ENCODE measurements at regions not wholly inside any gene's neighbourhood (a gene's known extent, or its start where the extent isn't known, plus 50 kb on each side); places are given as distances from the start of the nearest gene placed in this dataset.

- Histone ChIP-seq H3K27me3 (ENCODE audit: insufficient read depth, low read length) (no peaks in the 10 kb centered on the region), H3K36me3 (ENCODE audit: insufficient read depth, low read depth, low read length) (no peaks in the 10 kb centered on the region), H3K9me3 (ENCODE audit: insufficient read depth, low read depth, low read length) (no peaks in the 10 kb centered on the region), H3K27ac (ENCODE audit: low read length) (no peak overlapping the region), H3K4me3 (ENCODE audit: low read length) (no peak overlapping the region), H3K9ac (ENCODE audit: low read depth, low read length) (no peak overlapping the region), H3K4me1 (ENCODE audit: insufficient read depth, low read length) (no peaks in the 10 kb centered on the region)
These were observed 70.9 kb downstream of the TNFSF18 start for GRCh38 chr1:172979828-172980227.

GRCh38 chr1:172980456-172980855 lies 70.3 kb downstream of the TNFSF18 start:
- no peaks in the 10 kb centered on the region for H3K9me3 ChIP-seq (ENCODE audit: insufficient read depth, low read depth, low read length)
- H3K4me1 ChIP-seq (ENCODE audit: insufficient read depth, low read length), result no peaks in the 10 kb centered on the region
- H3K27me3 ChIP-seq (ENCODE audit: insufficient read depth, low read length), result no peaks in the 10 kb centered on the region
- no peak overlapping the region for H3K9ac ChIP-seq (ENCODE audit: low read depth, low read length)
- H3K4me3 ChIP-seq (ENCODE audit: low read length), result no peak overlapping the region
- H3K27ac ChIP-seq (ENCODE audit: low read length), result no peak overlapping the region
- H3K36me3 ChIP-seq (ENCODE audit: insufficient read depth, low read depth, low read length), result no peaks in the 10 kb centered on the region

- no peak overlapping the region for H3K27ac ChIP-seq (ENCODE audit: low read length)
These were observed 69.8 kb downstream of the TNFSF18 start for GRCh38 chr1:172980971-172981370.

More at GRCh38 chr1:172980971-172981370, 69.8 kb downstream of the TNFSF18 start:
- Histone ChIP-seq H3K9ac (ENCODE audit: low read depth, low read length) (no peak overlapping the region), H3K36me3 (ENCODE audit: insufficient read depth, low read depth, low read length) (no peaks in the 10 kb centered on the region), H3K4me1 (ENCODE audit: insufficient read depth, low read length) (no peaks in the 10 kb centered on the region), H3K4me3 (ENCODE audit: low read length) (no peak overlapping the region), H3K9me3 (ENCODE audit: insufficient read depth, low read depth, low read length) (no peaks in the 10 kb centered on the region), H3K27me3 (ENCODE audit: insufficient read depth, low read length) (no peaks in the 10 kb centered on the region)

All from iPS-20b (cell line).